ENCODE measurements at regions not wholly inside any gene's neighbourhood (a gene's known extent, or its start where the extent isn't known, plus 50 kb on each side); places are given as distances from the start of the nearest gene placed in this dataset.
"Not testable (repeated sequence)": the region's sequence is repeated elsewhere in the genome, so short reads cannot be mapped to it uniquely, and the experiment has no call there.

- DNase-seq, result no peak
Measured at GRCh38 chr3:11898611-11899325, 52.1 kb upstream of the TAMM41 start.

- not testable (repeated sequence) for DNase-seq
Measured at GRCh38 chr3:11899389-11899788, 52.7 kb upstream of the TAMM41 start.

GRCh38 chr3:11899826-11900225 lies 53.1 kb upstream of the TAMM41 start:
- no peak for DNase-seq

GRCh38 chr3:11900824-11901223 lies 54.1 kb upstream of the TAMM41 start:
- no peak for DNase-seq

- no peak for DNase-seq
Measured at GRCh38 chr3:11901286-11901875, 54.7 kb upstream of the TAMM41 start.

GRCh38 chr3:11903047-11903446 lies 56.4 kb upstream of the TAMM41 start:
- DNase-seq, result no peak

GRCh38 chr3:11903447-11903846 lies 56.8 kb upstream of the TAMM41 start:
- no peak for DNase-seq

GRCh38 chr3:11904157-11904556 lies 57.5 kb upstream of the TAMM41 start:
- no peak for DNase-seq

GRCh38 chr3:11906407-11906806 lies 59.7 kb upstream of the TAMM41 start:
- DNase-seq, result no peak

GRCh38 chr3:11907667-11908660 lies 61.3 kb upstream of the TAMM41 start:
- DNase-seq, result no peak

- no peak for DNase-seq
Measured at GRCh38 chr3:11908981-11909698, 62.5 kb upstream of the TAMM41 start.

- no peak for DNase-seq
Measured at GRCh38 chr3:11909726-11910125, 63.0 kb upstream of the TAMM41 start.

- DNase-seq, result not testable (repeated sequence)
Measured at GRCh38 chr3:11910216-11910930, 63.7 kb upstream of the TAMM41 start.

GRCh38 chr3:11910971-11911531 lies 64.4 kb upstream of the TAMM41 start:
- no peak for DNase-seq

- not testable (repeated sequence) for DNase-seq
Measured at GRCh38 chr3:11911887-11912286, 65.2 kb upstream of the TAMM41 start.

GRCh38 chr3:11913316-11913715 lies 66.6 kb upstream of the TAMM41 start:
- DNase-seq, result no peak

GRCh38 chr3:11914041-11914440 lies 67.4 kb upstream of the TAMM41 start:
- no peak for DNase-seq

- no peak for DNase-seq
Measured at GRCh38 chr3:11914651-11915050, 68.0 kb upstream of the TAMM41 start.

- DNase-seq, result no peak
Measured at GRCh38 chr3:11915621-11916424, 69.1 kb upstream of the TAMM41 start.

- DNase-seq, result not testable (repeated sequence)
Measured at GRCh38 chr3:11916425-11916762, 69.7 kb upstream of the TAMM41 start.

- DNase-seq, result no peak
Measured at GRCh38 chr3:11917051-11917450, 70.4 kb upstream of the TAMM41 start.
